ENCODE measurements at regions not wholly inside any gene's neighbourhood (a gene's known extent, or its start where the extent isn't known, plus 50 kb on each side); places are given as distances from the start of the nearest gene placed in this dataset.

DNA sequence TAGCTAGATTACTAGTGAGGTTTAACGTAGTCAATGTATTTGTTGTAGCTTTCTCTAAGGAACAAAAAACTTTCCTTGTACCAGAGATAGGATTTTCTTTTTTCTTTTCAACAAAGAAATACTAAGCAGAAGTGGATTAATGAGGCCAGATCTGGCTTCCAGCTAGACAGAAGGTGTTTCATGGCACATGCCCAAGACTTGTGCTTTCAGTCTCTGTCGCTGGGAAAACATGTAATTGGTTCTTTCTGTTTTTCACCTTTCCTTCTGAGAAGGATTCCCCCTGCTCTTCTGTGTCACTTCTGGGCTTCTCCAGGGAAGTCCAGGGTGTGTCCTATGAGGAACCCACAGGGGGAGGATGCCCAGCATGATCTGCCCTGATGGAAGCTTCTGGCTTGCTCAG is 492.2 kb downstream of the CCSER2 start:
- DNase-seq (ENCODE audit: low read depth, low spot score), result no peak
- no peak overlapping the region for H3K4me3 ChIP-seq (ENCODE audit: low read depth, low read length)
- POLR2A ChIA-PET, result no interaction called here
- CTCF ChIA-PET, result interaction anchor here (0.9 to 1.3 kb wide), 3 partner anchors 37 to 280 kb away, joined by 3 to 10 read pairs (median 3); no protein-coding TSS in a partner anchor
- TF ChIP-seq, protein P1, sequence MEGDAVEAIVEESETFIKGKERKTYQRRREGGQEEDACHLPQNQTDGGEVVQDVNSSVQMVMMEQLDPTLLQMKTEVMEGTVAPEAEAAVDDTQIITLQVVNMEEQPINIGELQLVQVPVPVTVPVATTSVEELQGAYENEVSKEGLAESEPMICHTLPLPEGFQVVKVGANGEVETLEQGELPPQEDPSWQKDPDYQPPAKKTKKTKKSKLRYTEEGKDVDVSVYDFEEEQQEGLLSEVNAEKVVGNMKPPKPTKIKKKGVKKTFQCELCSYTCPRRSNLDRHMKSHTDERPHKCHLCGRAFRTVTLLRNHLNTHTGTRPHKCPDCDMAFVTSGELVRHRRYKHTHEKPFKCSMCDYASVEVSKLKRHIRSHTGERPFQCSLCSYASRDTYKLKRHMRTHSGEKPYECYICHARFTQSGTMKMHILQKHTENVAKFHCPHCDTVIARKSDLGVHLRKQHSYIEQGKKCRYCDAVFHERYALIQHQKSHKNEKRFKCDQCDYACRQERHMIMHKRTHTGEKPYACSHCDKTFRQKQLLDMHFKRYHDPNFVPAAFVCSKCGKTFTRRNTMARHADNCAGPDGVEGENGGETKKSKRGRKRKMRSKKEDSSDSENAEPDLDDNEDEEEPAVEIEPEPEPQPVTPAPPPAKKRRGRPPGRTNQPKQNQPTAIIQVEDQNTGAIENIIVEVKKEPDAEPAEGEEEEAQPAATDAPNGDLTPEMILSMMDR (IDR thresholded peaks at IDR 0.05; ENCODE audit: insufficient read depth, low read length, missing control alignments), result no peak

DNA sequence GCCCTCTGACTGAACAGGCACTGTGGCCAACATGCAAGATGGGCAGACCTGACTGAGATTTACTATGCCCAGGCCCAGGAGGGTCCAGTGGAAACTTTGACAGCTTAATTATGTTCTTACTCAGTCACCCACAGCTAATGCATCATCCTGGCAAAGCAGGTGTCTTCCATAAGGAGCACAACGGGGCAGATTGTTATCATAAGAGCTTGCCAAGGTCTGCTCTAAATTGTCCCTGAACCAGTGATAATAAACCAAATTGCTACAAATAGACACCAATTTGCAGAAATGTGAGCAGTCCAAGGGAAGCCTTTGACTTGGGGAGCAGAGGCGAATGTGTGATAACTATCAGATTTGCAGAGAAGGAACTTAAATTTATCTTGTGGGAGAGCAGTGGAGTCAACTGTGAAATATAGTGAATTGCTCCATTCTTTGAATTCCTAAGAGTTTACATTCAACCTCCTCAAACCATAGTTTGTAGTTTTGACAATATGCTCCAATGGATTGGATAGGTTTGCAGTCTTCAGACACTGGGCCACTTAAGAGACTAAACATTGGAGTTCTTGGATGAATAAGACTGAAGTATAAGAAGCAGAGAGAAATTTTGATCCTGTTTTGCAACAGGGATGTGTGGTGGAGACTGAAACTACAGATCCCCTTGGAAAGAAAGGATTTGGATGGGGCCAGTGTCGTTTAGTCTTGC is 494.7 kb downstream of the CCSER2 start:
- TF ChIP-seq, protein P1 (IDR thresholded peaks at IDR 0.05; ENCODE audit: insufficient read depth, low read length, missing control alignments), result no peak
- CTCF ChIA-PET, result no interaction called here
- POLR2A ChIA-PET, result no interaction called here
- no peak for DNase-seq (ENCODE audit: low read depth, low spot score)
- no peak overlapping the region for H3K4me3 ChIP-seq (ENCODE audit: low read depth, low read length)

DNA sequence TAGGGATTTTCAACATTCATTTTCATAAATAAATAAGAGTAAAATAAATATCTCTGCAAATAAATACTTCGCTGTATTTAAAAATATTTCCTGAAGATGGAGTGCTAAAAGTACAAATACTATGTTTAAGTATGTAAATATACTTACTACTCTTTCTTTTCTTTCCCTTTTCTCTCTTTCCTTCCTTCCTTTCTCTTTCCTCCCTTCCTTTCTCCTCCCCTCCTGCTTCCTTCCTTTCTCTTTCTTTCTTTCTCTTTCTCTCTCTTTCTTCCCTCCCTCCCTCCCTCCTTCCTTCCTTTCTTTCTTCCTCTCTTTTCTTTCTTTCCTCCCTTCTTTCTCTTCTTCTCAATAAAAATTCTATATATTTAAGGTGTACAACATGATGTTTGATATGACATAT is 496.1 kb downstream of the CCSER2 start:
- ChIA-PET POLR2A (no interaction called here), CTCF (interaction anchor here (1.5 kb wide), 1 partner anchor 285 kb away, joined by 4 read pairs; no protein-coding TSS in a partner anchor)
- no peak for DNase-seq (ENCODE audit: low read depth, low spot score)
- H3K4me3 ChIP-seq (ENCODE audit: low read depth, low read length), result no peak overlapping the region
- TF ChIP-seq, protein P1 (IDR thresholded peaks at IDR 0.05; ENCODE audit: insufficient read depth, low read length, missing control alignments), result no peak

DNA sequence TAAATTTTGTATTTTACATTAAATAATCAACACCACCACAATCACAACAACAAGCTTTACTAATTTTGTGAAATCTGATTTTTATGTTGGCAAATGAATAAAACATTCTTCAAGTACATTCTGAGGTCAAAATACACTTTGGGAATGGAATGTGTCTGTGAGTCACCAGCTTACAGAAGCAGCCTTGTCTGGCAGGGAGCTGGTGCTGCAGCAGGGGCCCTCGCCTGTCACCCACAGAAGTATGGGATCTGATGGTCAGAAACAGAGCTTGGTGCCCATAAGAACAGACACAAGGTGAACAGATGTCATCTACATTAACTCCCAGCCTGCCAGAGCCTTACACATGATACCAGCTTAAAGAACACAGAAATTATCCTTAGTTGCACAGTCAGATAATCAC is 496.9 kb downstream of the CCSER2 start:
- POLR2A ChIA-PET, result no interaction called here
- DNase-seq (ENCODE audit: low read depth, low spot score), result peak; percentile 12
- CTCF ChIA-PET, result interaction anchor here (1.5 kb wide), 1 partner anchor 285 kb away, joined by 4 read pairs; no protein-coding TSS in a partner anchor
- H3K4me3 ChIP-seq (ENCODE audit: low read depth, low read length), result no peak overlapping the region
- TF ChIP-seq, protein P1 (IDR thresholded peaks at IDR 0.05; ENCODE audit: insufficient read depth, low read length, missing control alignments), result no peak

DNA sequence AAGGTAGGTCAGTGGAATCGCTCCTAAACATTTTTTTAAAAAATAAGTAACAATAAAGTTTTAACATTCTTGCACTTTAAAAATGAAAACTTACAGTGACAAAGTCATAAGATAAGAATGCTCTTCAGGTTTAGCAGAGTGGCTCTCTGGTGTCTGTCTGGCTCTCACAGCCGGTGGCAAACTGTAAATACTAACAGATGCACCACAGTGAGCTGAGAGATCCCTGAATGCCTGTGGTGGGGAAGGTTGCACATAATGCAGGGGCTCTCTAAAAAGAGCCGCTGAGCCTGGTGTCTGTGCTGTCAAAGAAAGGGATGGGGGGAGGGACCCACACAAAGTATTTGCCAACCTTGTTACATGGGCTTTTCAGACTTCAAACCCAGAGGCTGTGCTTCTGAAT is 498.3 kb downstream of the CCSER2 start:
- no peak overlapping the region for H3K4me3 ChIP-seq (ENCODE audit: low read depth, low read length)
- DNase-seq (ENCODE audit: low read depth, low spot score), result no peak
- ChIA-PET CTCF (no interaction called here), POLR2A (no interaction called here)
- TF ChIP-seq, protein P1 (IDR thresholded peaks at IDR 0.05; ENCODE audit: insufficient read depth, low read length, missing control alignments), result no peak

DNA sequence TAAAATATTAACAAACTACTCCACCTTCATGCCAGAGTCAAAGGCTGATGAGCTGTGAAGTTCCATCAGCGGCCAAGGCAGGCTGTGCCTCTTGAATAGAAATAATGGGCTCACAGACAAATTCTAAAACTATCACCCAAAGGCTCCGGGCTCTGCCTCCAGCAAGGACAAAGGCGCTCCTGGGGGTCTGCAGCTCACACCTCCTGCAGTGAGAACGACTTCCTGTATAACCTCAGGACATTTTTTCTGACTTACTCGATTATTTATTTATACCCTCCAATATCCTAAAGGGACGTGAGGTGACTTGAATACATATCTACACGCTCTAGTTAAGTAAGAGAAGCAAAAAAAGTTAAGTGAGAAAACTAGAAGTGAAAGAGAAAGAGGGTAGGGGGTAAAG is 500.7 kb downstream of the CCSER2 start:
- ChIA-PET POLR2A (no interaction called here), CTCF (interaction anchor here (1.4 kb wide), 1 partner anchor 12 kb away, joined by 3 read pairs; no protein-coding TSS in a partner anchor)
- H3K4me3 ChIP-seq (ENCODE audit: low read depth, low read length), result no peak overlapping the region
- TF ChIP-seq, protein P1 (IDR thresholded peaks at IDR 0.05; ENCODE audit: insufficient read depth, low read length, missing control alignments), result no peak
- no peak for DNase-seq (ENCODE audit: low read depth, low spot score)

All from AG04449 (cell line).